Activated CD8-positive, alpha-beta memory T cell treated with anti-CD3 and anti-CD28 coated beads, Interleukin-2, amount 50 U/mL, for 24 hours (primary cell): ENCODE measurements at regions not wholly inside any gene's neighbourhood (a gene's known extent, or its start where the extent isn't known, plus 50 kb on each side); places are given as distances from the start of the nearest gene placed in this dataset.

Source experiments
- DNase-seq: peaks from one replicate; pipeline ENCODE4 v3.0.0-alpha.2; 2020; ENCODE audit errors: extremely low read depth

GRCh38 chr20:60895363-60896079, 356.5 kb upstream of the CDH4 start:
- no peak for DNase-seq

DNA sequence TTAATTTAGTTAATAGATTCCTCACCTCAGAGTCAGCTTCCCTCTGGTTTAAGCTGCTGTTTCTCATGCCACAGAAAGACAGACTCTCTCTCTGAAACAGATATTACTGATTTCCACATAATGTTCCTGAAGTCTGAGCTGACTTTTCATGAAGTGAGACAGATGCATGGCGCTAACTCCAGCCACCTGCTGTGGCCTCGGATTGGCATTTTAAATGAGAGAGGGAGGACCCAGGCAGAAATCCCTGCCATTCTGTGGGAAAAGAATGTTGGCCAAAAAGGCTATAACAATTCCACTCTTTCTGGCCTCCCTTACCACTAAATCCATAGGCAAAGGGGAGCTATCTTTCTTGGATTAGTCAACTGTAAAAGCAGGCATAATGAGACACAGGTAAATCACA, 354.1 kb upstream of the CDH4 start:
- no peak for DNase-seq

DNA sequence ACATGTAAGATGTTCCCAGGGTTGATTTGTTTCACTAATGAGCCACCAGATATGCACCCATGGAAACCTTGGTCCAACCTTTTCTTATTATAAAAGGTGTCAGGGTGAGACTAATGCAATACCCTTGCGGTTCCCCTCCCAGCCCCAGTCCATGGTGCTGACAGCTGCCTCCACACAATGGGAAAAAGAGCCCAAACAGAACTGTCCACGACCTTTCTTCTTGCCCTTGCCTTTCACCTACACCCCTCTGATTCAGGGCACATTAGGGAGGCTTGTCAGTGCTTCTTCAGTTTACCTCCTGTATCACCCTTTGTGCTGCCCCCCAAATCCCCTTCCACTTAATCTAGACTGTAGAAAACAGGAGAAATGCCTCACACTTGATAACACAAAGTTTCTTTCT, 352.7 kb upstream of the CDH4 start:
- DNase-seq, result no peak

DNA sequence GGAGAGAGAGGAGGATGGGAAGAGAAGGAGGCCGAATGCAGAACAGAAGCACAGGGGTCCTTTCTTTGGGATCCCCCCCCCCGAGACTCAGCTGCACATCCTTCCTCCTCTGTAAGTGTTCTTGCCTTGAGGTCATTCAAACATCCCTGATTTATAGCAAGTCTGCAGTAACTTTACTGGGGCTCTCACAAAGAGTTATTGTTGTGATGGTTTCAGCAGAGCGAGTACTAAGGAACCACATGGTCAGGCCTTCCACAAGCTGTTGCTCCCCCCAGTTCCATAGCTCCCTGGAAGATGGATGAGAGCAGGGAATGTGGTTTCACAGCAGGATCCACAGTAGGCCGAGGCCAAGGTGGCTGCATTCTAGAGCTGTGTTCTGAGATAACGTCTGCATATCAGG, 351.4 kb upstream of the CDH4 start:
- no peak for DNase-seq

- no peak for DNase-seq
Observed at GRCh38 chr20:60901831-60902230, 350.2 kb upstream of the CDH4 start.

DNA sequence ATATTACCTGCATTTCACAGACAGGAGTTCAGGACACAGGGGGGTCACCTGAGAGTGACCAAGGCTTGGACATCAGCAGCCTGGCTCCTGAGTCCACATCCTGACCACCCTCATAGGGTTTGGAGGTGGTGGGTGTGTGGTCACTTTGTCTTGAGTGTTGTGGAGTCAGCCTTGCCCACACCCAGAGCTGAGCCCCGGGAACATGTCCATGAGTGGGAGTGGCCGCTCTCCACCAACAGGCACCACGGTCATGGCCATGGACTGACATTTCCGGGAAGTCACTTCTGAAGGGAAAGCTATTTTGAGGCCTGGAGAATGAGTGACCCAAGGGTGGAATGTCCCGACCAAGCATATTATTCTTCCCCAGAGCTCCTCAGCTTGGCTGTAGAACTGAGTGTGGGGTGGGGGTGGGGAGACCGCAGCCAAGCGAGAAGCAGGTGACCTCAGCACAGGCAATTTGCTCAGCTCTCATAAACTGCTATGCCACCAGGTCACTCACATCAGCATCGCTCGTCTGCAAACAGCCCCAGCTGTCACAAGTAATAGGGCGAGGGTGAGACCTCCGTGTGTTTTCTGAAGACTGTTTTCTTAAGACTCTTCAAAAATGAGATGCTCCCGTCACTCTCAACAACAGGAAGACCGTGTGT, 348.6 kb upstream of the CDH4 start:
- no peak for DNase-seq

DNA sequence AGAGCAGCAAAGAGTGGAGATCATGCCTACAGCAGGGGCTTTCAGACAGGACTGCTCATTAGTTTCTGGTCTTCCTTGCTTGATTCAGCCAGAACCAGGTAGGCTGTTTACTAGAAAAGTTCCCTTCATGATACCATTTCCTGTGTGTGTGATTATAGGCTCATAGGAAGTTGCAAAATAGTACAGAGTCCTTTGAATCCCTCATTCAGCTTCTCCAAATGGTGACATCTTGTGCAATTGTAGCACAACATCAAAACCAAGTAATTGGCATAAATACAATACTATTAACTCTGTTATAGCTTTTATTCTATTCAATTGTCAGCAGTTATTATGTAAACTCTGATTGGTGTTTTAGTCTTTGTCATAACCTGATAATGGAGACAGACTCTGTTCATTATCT, 347.3 kb upstream of the CDH4 start:
- no peak for DNase-seq

DNA sequence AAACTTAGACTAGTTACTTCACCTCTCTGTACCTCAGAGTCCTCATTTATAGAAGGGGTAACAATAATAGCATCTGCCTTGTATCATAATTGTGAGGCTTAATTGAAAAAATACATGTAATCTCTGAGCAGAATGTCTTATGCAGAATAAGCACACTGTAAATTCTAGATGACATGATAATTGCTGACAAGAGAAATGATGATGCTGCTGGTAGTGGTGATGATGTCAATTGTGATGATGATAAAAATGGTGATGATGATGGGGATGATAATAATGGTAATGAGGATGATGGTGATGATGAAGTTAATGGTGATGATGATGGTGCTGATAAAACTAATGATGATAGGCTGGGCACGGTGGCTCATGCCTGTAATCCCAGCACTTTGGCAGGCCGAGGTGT, 346.1 kb upstream of the CDH4 start:
- no peak for DNase-seq

DNA sequence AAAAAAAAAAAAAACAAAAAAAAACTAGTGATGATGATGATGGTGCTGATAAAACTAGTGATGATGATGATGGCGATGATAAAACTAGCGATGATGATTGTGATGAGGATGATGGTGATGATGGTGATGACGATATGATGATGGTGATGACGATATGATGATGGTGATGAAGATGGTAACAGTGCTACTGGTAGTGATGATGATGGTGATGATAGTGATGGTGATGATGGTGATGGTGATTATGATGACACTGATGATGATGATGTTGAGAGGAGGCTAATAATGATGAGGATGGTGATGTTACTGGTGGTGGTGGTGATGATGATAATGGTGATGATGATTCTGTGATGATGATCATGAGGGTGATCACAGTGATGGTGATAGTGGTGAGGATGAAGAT, 345.5 kb upstream of the CDH4 start:
- no peak for DNase-seq

DNA sequence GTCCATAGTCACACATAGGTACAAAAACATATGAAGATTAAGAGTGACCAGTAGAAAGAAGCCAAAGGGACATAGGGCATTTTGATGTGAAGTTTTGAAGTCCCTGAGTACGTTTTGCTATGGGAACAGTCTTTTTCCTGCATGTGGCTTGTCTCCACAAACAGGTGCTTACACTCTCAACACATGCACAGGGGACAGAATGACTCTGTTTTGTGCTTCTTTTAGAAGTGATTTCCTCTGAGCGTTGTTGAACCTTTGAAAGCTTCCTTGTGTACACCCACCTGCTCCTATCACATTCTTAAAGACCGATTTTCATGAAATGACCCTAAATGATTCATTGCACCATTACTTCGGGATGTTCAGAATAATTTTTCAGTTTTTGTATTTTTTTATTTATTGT, 338.8 kb upstream of the CDH4 start:
- DNase-seq, result no peak

GRCh38 chr20:60921022-60921622, 330.9 kb upstream of the CDH4 start:
- DNase-seq, result no peak

- no peak for DNase-seq
Observed at GRCh38 chr20:60926831-60927230, 325.2 kb upstream of the CDH4 start.

DNA sequence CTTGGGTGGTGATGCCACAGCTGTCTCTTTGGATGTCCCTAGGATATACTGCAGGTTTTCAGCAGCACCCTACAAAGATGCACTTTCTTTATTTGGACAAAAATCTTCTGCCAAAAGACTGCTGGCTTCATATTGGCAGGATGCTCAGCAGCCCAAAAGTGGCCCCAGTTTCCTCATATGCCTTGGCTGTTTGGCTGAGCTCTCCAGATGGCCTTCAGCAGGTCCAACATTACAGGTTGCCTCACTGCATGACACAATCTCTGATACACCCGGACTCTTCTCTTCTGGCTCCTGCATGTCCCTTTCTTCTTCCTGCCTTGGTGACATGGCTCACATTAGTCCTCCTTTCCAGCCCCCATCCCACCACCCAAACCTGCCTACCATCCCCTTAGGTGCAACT, 323.7 kb upstream of the CDH4 start:
- DNase-seq, result no peak

- no peak for DNase-seq
Observed at GRCh38 chr20:60930023-60930790, 321.9 kb upstream of the CDH4 start.

DNA sequence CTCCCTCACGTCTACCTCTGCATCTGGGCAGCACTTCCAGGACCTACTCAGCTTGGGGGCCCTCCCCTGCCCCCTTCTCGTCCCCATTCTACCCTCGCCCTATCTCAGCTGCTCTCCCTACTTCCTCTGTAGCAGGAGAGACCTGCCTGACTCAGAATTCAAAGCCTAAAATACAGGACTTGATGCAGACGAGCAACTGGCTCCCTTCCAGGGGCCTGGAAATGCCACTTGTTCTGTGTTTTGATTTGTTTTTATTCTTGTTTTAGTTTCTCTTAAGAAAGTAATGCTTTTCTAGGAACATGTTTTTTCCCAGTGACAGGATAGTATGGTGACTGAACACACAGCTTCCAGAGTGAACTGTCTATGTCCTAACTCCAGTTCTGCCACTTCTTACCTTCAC, 320.4 kb upstream of the CDH4 start:
- DNase-seq, result no peak

- no peak for DNase-seq
Observed at GRCh38 chr20:60934724-60935123, 317.3 kb upstream of the CDH4 start.

DNA sequence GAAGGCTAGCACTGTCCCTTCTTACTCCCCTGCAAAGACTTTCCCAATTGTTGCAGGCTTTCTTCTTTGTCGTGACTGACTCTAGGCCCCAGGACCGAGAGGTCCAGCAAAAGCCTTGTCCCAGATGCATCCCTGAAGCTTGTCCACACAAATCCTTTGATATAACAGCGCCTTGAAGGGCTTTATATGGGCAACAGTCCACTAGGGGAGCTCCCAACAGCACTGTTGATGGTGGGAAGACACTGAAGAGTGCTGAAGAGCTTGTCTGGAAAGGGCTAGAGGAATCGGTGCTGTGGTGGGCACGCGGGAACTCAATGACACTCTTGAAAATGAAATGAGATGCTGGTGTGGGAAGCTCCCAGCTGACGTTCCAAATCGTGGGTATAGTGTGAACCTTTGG, 316.1 kb upstream of the CDH4 start:
- DNase-seq, result no peak

- DNase-seq, result no peak
Observed at GRCh38 chr20:60937585-60937984, 314.5 kb upstream of the CDH4 start.

DNA sequence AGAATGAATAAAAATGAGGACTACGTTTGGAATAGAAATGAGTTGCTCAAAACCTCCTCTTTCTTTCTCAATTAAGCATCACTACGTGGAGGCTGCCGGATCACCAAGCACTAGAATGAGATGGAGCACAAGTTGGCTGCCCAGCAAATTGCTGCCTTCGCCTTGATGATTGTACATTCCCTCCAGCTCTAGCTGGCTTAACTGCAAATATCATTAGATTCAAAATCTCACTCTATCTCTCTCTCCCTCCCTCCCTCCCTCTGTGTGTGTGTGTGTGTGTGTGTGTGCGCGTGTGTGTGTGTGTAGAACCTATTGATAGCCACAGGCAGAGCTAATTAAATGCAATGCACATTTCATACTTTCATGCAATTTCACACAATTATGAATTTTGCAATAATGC, 310.7 kb upstream of the CDH4 start:
- no peak for DNase-seq

DNA sequence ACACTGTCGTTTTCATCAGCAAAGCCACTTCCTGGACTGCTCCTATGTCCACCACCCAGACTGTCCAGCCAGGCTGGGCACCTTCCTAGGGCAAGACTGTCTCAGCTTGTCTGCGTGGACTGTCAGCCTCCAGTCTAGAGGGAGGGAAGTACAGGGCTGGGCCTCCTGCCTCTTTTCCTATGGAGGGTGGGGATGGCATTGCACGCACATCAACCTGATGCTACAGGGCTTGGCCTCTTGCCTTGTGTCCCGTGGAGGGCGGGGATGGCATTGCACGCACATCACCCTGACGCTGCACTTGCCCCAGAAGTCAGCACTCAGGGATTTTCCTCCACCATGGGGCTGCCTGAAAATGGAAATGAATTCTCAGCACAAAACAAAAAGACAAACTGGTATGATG, 304.2 kb upstream of the CDH4 start:
- DNase-seq, result no peak

DNA sequence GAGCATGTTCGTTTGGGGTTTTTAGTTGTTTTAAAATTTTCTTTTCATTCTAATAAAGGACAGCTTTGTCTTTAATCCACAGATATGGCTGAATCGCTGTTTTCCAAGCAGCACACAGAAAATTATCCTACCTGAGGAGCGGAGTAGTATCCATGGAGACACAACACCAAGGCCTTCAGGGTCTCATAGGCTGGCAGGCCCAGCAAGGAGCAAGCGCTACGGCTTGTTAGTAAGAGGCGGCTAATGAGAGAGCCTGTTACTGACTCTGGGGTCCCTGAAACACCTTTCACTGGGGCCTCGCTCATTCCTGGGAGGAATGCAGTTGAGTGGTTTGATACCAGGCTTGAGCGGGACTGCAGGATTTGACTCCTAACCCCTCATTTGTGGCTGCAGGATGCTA, 303.8 kb upstream of the CDH4 start:
- no peak for DNase-seq

DNA sequence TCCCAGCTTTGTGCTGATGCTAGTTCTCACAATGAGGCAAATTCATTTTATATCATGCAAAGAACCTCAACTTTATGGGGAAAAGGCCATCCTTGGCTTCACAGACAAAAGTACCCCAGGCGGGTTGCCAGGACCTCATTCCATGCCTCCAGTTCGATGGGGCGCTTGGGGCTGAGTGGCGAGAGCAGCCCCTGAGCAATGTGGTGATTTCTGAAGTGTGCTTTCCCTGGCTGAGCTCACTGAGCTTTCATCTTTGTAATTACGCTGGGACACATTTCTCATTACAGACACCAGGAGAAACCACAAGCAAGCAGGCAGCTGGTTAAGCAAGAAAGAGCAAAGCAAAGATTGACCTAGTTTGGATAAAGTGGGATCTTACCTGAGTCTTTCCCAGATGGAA, 301.5 kb upstream of the CDH4 start:
- DNase-seq, result no peak

- DNase-seq, result no peak
Observed at GRCh38 chr20:60950974-60951373, 301.1 kb upstream of the CDH4 start.
